Spleen (tissue), 7 donors: ENCODE measurements at regions not wholly inside any gene's neighbourhood (a gene's known extent, or its start where the extent isn't known, plus 50 kb on each side); places are given as distances from the start of the nearest gene placed in this dataset.

ENCODE experiments used
- CTCF ChIP-seq, 11 experiments: fragments of 200-600 bp in 7 of 11; fragments of 450-650 bp in 4 of 11; sonication (generic) in 4 of 11; IDR thresholded peaks in 8 of 11; conservative IDR thresholded peaks in 3 of 11; 1 replicate in 7 of 11; 2 replicates in 4 of 11; pipeline versions ENCODE4 v1.4.0 to v1.8.0; 2016 to 2021; ENCODE audit warnings: antibody characterized with exemption in 11 of 11, inconsistent platforms in 4 of 11, mild to moderate bottlenecking in 1 of 11
- POLR2A ChIP-seq, 3 donors: fragments of 450-650 bp; IDR thresholded peaks; one replicate each; pipeline ENCODE4 v1.5.1; 2017; ENCODE audit warnings: antibody characterized with exemption in 3 of 3, mild to moderate bottlenecking in 1 of 3
- POLR2AphosphoS5 ChIP-seq, 3 donors: sonication (generic); formaldehyde crosslinking; IDR thresholded peaks; one replicate each; pipeline ENCODE4 v1.5.1; 2017; ENCODE audit warnings: antibody characterized with exemption in 3 of 3
- donor health status: DM: no; HTN: no; CAD: no; lungs with moderate emphysema.
- donor health status: DM: no; HTN: no; CAD: no.
- donor health status: DM: no; HTN: no; CAD: no.

GRCh38 chr2:30323499-30323898, 92.2 kb downstream of the LBH start:
- TF ChIP-seq POLR2AphosphoS5 (IDR thresholded peaks at IDR 0.05) (no peak), CTCF (IDR thresholded peaks at IDR 0.05 in 8 of 11, conservative IDR thresholded peaks at IDR 0.05 in 3 of 11) (no peak), POLR2A (IDR thresholded peaks at IDR 0.05) (no peak)
